GM18873 (cell line): ENCODE measurements at regions not wholly inside any gene's neighbourhood (a gene's known extent, or its start where the extent isn't known, plus 50 kb on each side); places are given as distances from the start of the nearest gene placed in this dataset.

ENCODE experiments used
- ATAC-seq: cut with Tn5 transposase; IDR thresholded peaks from one replicate; pipeline ENCODE4 v1.9.1; 2021; ENCODE audit warnings: mild to moderate bottlenecking, moderate library complexity, moderate number of reproducible peaks; ENCODE audit not compliant: unreplicated experiment, low FRiP score

- ATAC-seq, result no peak
Measured at GRCh38 chr5:6039111-6039510, 339.2 kb downstream of the MED10 start.

GRCh38 chr5:6036006-6036405 is 342.3 kb downstream of the MED10 start:
- no peak for ATAC-seq

GRCh38 chr5:6029811-6030271 is 348.5 kb downstream of the MED10 start:
- no peak for ATAC-seq

- ATAC-seq, result no peak
Measured at GRCh38 chr5:6026766-6027406, 351.5 kb downstream of the MED10 start.

- ATAC-seq, result no peak
Measured at GRCh38 chr5:6019612-6020011, 358.7 kb downstream of the MED10 start.

- ATAC-seq, result no peak
Measured at GRCh38 chr5:6013506-6013905, 364.8 kb downstream of the MED10 start.

GRCh38 chr5:6011199-6011598 is 367.1 kb downstream of the MED10 start:
- no peak for ATAC-seq

- no peak for ATAC-seq
Measured at GRCh38 chr5:6006838-6007314, 371.5 kb downstream of the MED10 start.

GRCh38 chr5:6003040-6003825 is 375.1 kb downstream of the MED10 start:
- no peak for ATAC-seq

- no peak for ATAC-seq
Measured at GRCh38 chr5:6000867-6001266, 377.5 kb downstream of the MED10 start.

GRCh38 chr5:5995819-5996218 is 382.5 kb downstream of the MED10 start:
- no peak for ATAC-seq

GRCh38 chr5:5986492-5987178 is 391.7 kb downstream of the MED10 start:
- no peak for ATAC-seq

- no peak for ATAC-seq
Measured at GRCh38 chr5:5985332-5985731, 393.0 kb downstream of the MED10 start.

- no peak for ATAC-seq
Measured at GRCh38 chr5:5983261-5983980, 394.9 kb downstream of the MED10 start.

GRCh38 chr5:5981562-5981961 is 396.8 kb downstream of the MED10 start:
- ATAC-seq, result no peak

- no peak for ATAC-seq
Measured at GRCh38 chr5:5980538-5980895, 397.8 kb downstream of the MED10 start.

GRCh38 chr5:5979761-5980537 is 398.4 kb downstream of the MED10 start:
- ATAC-seq, result no peak

- no peak for ATAC-seq
Measured at GRCh38 chr5:5979377-5979760, 399.0 kb downstream of the MED10 start.

- ATAC-seq, result no peak
Measured at GRCh38 chr5:5978501-5979376, 399.6 kb downstream of the MED10 start.
